ENCODE measurements at regions not wholly inside any gene's neighbourhood (a gene's known extent, or its start where the extent isn't known, plus 50 kb on each side); places are given as distances from the start of the nearest gene placed in this dataset.

- no peak for TF ChIP-seq POLR2A (IDR thresholded peaks at IDR 0.05; ENCODE audit: extremely low read depth, insufficient read length)
- TF ChIP-seq CTCF (IDR thresholded peaks at IDR 0.05; ENCODE audit: low read depth, low read length): no peak
- TF ChIP-seq MAX (IDR thresholded peaks at IDR 0.05; ENCODE audit: low read depth, low read length): no peak
- TF ChIP-seq MYC (IDR thresholded peaks at IDR 0.05; ENCODE audit: low read depth, low read length): no peak
- H3K4me3 ChIP-seq (ENCODE audit: low read depth, low read length): no peak overlapping the region
- DNase-seq (ENCODE audit: low read depth): no peak
Measured at GRCh38 chr6:43914272-43915147, 144.5 kb downstream of the VEGFA start.

DNA sequence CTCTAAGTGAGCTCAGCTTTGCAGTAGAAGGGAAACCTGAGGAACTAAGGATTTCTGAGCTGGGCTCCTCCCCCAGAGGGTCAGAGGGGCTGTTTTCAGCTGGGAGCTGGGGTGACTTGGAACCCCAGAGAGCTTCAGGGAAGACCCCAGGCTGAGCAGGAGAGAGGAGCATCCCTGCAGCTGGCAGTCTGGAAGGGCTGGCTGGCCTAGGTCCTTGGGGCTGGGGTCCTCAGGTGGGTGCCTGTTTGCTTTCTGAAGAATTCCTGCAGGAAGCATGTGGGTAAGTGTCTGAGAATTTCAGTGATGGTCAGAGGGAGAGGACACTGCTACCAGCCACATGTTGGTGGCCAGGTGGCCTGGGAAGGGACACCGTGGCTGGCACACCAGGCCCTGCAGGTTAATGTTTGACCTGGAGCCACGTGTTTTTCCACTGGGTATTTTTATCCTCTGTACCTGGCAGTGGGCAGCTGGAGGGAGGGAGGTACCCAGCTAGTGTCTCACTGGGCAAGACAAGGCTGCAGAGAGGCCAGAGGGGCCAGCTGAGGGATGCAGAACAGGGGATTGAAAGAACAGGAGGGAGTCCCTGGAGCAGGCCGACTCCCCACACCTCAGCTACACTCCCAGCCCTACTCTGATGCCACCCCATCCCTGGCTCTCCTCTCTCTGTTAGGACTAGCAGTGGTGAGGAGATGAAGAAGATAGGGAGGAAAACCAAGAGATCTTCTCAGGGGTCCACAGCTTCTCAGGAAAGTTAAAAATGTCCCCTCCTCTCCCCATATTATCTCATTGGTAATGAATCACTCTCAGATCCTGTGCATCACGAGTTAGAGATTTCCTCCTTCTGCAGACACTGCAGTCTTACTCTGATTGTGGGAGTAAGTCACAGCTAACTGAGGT lies 143.6 kb downstream of the VEGFA start:
- TF ChIP-seq POLR2A (IDR thresholded peaks at IDR 0.05; ENCODE audit: extremely low read depth, insufficient read length) (no peak), CTCF (IDR thresholded peaks at IDR 0.05; ENCODE audit: low read depth, low read length) (no peak)
- no peak for DNase-seq (ENCODE audit: low read depth)
- no peak overlapping the region for H3K4me3 ChIP-seq (ENCODE audit: low read depth, low read length)

GRCh38 chr6:43912598-43913371 lies 142.8 kb downstream of the VEGFA start:
- TF ChIP-seq POLR2A (IDR thresholded peaks at IDR 0.05; ENCODE audit: extremely low read depth, insufficient read length): no peak
- TF ChIP-seq CTCF (IDR thresholded peaks at IDR 0.05; ENCODE audit: low read depth, low read length): no peak
- TF ChIP-seq MYC (IDR thresholded peaks at IDR 0.05; ENCODE audit: low read depth, low read length): no peak
- no peak for TF ChIP-seq MAX (IDR thresholded peaks at IDR 0.05; ENCODE audit: low read depth, low read length)
- no peak overlapping the region for H3K4me3 ChIP-seq (ENCODE audit: low read depth, low read length)
- no peak for DNase-seq (ENCODE audit: low read depth)

- no peak for TF ChIP-seq MAX (IDR thresholded peaks at IDR 0.05; ENCODE audit: low read depth, low read length)
- no peak for TF ChIP-seq MYC (IDR thresholded peaks at IDR 0.05; ENCODE audit: low read depth, low read length)
- TF ChIP-seq CTCF (IDR thresholded peaks at IDR 0.05; ENCODE audit: low read depth, low read length): no peak
- no peak for TF ChIP-seq POLR2A (IDR thresholded peaks at IDR 0.05; ENCODE audit: extremely low read depth, insufficient read length)
- no peak overlapping the region for H3K4me3 ChIP-seq (ENCODE audit: low read depth, low read length)
- no peak for DNase-seq (ENCODE audit: low read depth)
Measured at GRCh38 chr6:43912116-43912577, 142.1 kb downstream of the VEGFA start.

DNA sequence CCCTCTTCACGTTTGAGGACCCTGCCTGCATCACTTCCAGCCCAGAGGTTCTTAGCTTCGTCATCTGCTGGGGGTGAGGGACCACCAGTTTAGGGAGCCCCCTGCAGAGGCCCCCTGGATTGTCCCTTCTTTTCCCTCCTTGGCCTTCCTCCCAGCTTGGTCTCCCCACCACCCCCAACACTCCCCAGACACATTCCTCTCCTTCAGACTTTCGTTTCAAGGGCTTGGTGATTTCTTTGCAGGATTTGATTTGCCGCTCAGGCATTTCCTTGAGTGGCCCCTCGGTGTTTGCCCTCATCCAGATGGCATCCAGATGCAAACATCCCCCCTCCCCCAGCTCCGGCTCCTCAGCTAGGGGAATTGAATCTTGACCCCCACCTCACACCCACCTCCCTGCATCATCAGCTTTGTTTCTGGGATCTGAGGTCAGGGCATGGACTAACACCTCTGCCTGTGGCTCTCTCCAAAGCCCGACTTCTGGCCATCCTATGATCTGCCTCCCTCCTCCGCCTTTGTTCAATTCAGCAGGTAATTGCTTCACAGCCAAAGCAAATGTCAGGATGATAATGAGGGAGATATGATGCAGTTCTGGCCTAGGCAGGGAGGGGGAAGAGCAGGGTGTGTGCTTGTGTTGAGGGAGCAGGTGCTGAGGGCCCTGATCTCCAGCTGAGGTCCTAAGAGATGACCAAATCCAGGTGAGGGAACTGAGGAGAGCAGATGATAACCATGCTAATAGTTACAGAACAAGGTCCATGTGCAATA lies 141.5 kb downstream of the VEGFA start:
- H3K4me3 ChIP-seq (ENCODE audit: low read depth, low read length): no peak overlapping the region
- TF ChIP-seq POLR2A (IDR thresholded peaks at IDR 0.05; ENCODE audit: extremely low read depth, insufficient read length) (no peak), MYC (IDR thresholded peaks at IDR 0.05; ENCODE audit: low read depth, low read length) (no peak), CTCF (IDR thresholded peaks at IDR 0.05; ENCODE audit: low read depth, low read length) (no peak), MAX (IDR thresholded peaks at IDR 0.05; ENCODE audit: low read depth, low read length) (no peak)
- DNase-seq (ENCODE audit: low read depth): no peak

Data from NB4 (cell line).